Peyer's patch (tissue), 4 donors: ENCODE measurements at regions not wholly inside any gene's neighbourhood (a gene's known extent, or its start where the extent isn't known, plus 50 kb on each side); places are given as distances from the start of the nearest gene placed in this dataset.

Source experiments
- DNase-seq, 3 donors: peaks; one replicate each; pipeline ENCODE4 v3.0.0-alpha.2; 2017 to 2019
- H3K27ac ChIP-seq, 4 donors: fragments of 200-600 bp; sonication (generic); one replicate each; pipeline ENCODE4 v1.5.1; 2016 to 2019
- H3K27me3 ChIP-seq, 2 donors: fragments of 200-600 bp; sonication (generic); one replicate each; pipeline ENCODE4 v1.5.1; 2019
- H3K36me3 ChIP-seq, 3 donors: fragments of 200-600 bp; sonication (generic); one replicate each; pipeline ENCODE4 v1.5.1; 2016 to 2019
- H3K4me1 ChIP-seq, 4 donors: fragments of 200-600 bp; sonication (generic); one replicate each; pipeline ENCODE4 v1.5.1; 2016 to 2019
- H3K4me3 ChIP-seq, 4 donors: fragments of 200-600 bp; sonication (generic); 1 replicate in 3 of 4; 2 replicates in 1 of 4; pipeline ENCODE4 v1.5.1; 2016 to 2019; ENCODE audit warnings: mild to moderate bottlenecking in 1 of 4
- H3K9me3 ChIP-seq, 4 donors: fragments of 200-600 bp; sonication (generic); one replicate each; pipeline ENCODE4 v1.5.1; 2016 to 2019; ENCODE audit warnings: mild to moderate bottlenecking in 1 of 4
- POLR2A ChIP-seq, 2 donors: fragments of 450-650 bp; IDR thresholded peaks; one replicate each; pipeline ENCODE4 v1.5.1; 2017; ENCODE audit warnings: antibody characterized with exemption in 2 of 2, mild to moderate bottlenecking in 2 of 2, moderate library complexity in 2 of 2
- TF ChIP-seq, protein P1 (sequence below), 6 experiments: fragments of 450-650 bp in 4 of 6; fragments of 200-600 bp in 2 of 6; sonication (generic) in 1 of 6; IDR thresholded peaks; one replicate each; pipeline ENCODE4 v1.5.1; 2017 to 2019; ENCODE audit warnings: antibody characterized with exemption in 6 of 6, mild to moderate bottlenecking in 3 of 6, moderate library complexity in 1 of 6

GRCh38 chr13:108115738-108116137 lies 99.6 kb downstream of the LIG4 start:
- H3K9me3 ChIP-seq = no peaks in the 10 kb centered on the region
- DNase-seq = no peak
- no peak overlapping the region for H3K27ac ChIP-seq
- no peaks in the 10 kb centered on the region for H3K4me1 ChIP-seq
- H3K36me3 ChIP-seq = no peaks in the 10 kb centered on the region
- TF ChIP-seq POLR2A (IDR thresholded peaks at IDR 0.05) = no peak
- TF ChIP-seq, protein P1, sequence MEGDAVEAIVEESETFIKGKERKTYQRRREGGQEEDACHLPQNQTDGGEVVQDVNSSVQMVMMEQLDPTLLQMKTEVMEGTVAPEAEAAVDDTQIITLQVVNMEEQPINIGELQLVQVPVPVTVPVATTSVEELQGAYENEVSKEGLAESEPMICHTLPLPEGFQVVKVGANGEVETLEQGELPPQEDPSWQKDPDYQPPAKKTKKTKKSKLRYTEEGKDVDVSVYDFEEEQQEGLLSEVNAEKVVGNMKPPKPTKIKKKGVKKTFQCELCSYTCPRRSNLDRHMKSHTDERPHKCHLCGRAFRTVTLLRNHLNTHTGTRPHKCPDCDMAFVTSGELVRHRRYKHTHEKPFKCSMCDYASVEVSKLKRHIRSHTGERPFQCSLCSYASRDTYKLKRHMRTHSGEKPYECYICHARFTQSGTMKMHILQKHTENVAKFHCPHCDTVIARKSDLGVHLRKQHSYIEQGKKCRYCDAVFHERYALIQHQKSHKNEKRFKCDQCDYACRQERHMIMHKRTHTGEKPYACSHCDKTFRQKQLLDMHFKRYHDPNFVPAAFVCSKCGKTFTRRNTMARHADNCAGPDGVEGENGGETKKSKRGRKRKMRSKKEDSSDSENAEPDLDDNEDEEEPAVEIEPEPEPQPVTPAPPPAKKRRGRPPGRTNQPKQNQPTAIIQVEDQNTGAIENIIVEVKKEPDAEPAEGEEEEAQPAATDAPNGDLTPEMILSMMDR (IDR thresholded peaks at IDR 0.05) = no peak
- H3K27me3 ChIP-seq = no peaks in the 10 kb centered on the region
- no peak overlapping the region for H3K4me3 ChIP-seq

GRCh38 chr13:108113407-108113806 lies 101.9 kb downstream of the LIG4 start:
- H3K4me1 ChIP-seq = no peaks in the 10 kb centered on the region
- no peaks in the 10 kb centered on the region for H3K9me3 ChIP-seq
- H3K27ac ChIP-seq = no peak overlapping the region
- no peak for TF ChIP-seq POLR2A (IDR thresholded peaks at IDR 0.05)
- TF ChIP-seq, protein P1 (IDR thresholded peaks at IDR 0.05) = no peak
- DNase-seq = no peak
- no peak overlapping the region for H3K4me3 ChIP-seq
- H3K27me3 ChIP-seq = no peaks in the 10 kb centered on the region
- H3K36me3 ChIP-seq = no peaks in the 10 kb centered on the region

DNA sequence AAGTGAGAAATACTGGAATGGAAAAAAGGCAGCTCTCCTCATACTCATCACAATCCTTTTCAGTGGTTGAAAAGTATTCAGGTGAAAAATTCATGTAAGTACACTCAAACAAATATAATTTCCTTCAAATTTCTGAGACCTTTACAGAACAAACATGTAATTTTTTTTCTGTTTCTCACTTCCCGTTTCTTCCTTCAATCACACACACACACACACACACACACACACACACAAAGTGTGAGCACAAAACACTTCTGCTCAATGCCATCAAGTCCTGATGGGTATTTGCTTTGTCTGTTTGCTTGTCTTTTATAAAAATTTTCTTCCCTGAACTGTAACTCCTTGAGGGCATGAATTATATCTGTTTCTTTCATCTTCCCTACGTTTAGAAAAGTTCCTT lies 110.6 kb downstream of the LIG4 start:
- no peaks in the 10 kb centered on the region for H3K9me3 ChIP-seq
- no peak overlapping the region for H3K27ac ChIP-seq
- H3K4me1 ChIP-seq = no peaks in the 10 kb centered on the region
- H3K27me3 ChIP-seq = no peaks in the 10 kb centered on the region
- H3K36me3 ChIP-seq = no peaks in the 10 kb centered on the region
- no peak for DNase-seq
- no peak overlapping the region for H3K4me3 ChIP-seq
- TF ChIP-seq POLR2A (IDR thresholded peaks at IDR 0.05) = no peak
- TF ChIP-seq, protein P1 (IDR thresholded peaks at IDR 0.05) = no peak

GRCh38 chr13:108102771-108103170 lies 112.6 kb downstream of the LIG4 start:
- TF ChIP-seq POLR2A (IDR thresholded peaks at IDR 0.05) = no peak
- TF ChIP-seq, protein P1 (IDR thresholded peaks at IDR 0.05) = no peak
- Histone ChIP-seq H3K27ac (no peak overlapping the region), H3K36me3 (no peaks in the 10 kb centered on the region), H3K4me3 (no peak overlapping the region), H3K27me3 (no peaks in the 10 kb centered on the region), H3K9me3 (no peaks in the 10 kb centered on the region), H3K4me1 (no peaks in the 10 kb centered on the region)
- DNase-seq = no peak

- TF ChIP-seq POLR2A (IDR thresholded peaks at IDR 0.05) = no peak
- TF ChIP-seq, protein P1 (IDR thresholded peaks at IDR 0.05) = no peak
- Histone ChIP-seq H3K27ac (no peak overlapping the region), H3K4me1 (no peaks in the 10 kb centered on the region), H3K9me3 (no peaks in the 10 kb centered on the region), H3K27me3 (no peaks in the 10 kb centered on the region), H3K36me3 (no peaks in the 10 kb centered on the region), H3K4me3 (no peak overlapping the region)
- DNase-seq = no peak
Observed at GRCh38 chr13:108096301-108096915, 118.9 kb downstream of the LIG4 start.

- DNase-seq = no peak
- no peaks in the 10 kb centered on the region for H3K36me3 ChIP-seq
- no peaks in the 10 kb centered on the region for H3K27me3 ChIP-seq
- TF ChIP-seq, protein P1 (IDR thresholded peaks at IDR 0.05) = no peak
- TF ChIP-seq POLR2A (IDR thresholded peaks at IDR 0.05) = no peak
- H3K9me3 ChIP-seq = no peaks in the 10 kb centered on the region
- no peak overlapping the region for H3K4me3 ChIP-seq
- H3K27ac ChIP-seq = no peak overlapping the region
- no peaks in the 10 kb centered on the region for H3K4me1 ChIP-seq
Observed at GRCh38 chr13:108095036-108095435, 120.3 kb downstream of the LIG4 start.
